ENCODE measurements at regions not wholly inside any gene's neighbourhood (a gene's known extent, or its start where the extent isn't known, plus 50 kb on each side); places are given as distances from the start of the nearest gene placed in this dataset.
A peak's percentile ranks its signal among the peaks of the same experiment; 100 is the strongest.
"Not testable (repeated sequence)": the region's sequence is repeated elsewhere in the genome, so short reads cannot be mapped to it uniquely, and the experiment has no call there.

DNA sequence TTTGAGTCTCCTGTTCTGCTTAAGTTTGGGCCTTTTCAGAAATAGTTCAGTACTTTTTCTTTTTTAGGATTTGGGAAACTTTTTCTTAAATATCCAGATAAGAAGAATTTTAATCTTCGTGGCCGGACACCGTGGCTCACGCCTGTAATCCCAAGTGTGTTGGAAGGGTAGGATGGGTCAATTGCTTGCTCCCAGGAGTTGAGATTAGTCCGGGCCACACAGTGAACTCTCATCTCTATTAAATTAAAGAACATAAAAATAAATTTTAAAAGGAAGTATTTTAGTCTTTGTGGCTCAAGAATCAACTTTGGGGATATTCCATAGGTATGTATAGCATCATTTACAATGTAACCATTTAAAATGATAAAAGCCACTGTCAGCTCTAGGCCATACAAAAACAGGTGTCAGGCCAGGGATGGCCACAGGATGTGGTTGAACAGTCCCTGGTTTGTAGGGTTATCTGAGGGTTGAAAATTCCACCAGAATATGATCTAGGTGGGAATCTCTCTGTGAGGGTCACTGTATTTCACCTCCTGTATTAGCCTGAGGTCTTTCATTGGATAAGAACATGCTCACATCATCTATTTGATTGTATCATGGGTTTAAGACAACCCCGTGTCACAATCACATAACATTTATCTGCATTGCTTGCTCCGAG, 115.6 kb downstream of the GGTLC2 start:
- DNase-seq: no peak

DNA sequence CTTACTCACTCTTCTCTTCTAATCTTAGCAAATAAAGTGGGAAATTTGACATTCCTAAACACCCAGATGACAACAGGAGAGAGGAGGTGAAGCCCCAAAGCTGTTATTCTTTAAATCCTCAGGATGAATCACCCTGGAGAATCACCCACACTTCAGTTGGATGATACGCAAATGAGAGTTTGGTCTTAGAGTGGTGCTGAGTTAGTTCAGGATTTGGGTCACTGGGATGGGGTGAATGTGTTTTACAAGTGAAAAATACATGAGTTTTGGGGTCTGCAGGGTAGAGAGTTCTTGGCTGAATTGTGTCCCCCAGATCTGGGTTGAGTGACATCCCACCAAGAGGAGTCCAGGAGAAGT, 117.2 kb downstream of the GGTLC2 start:
- no peak for DNase-seq

DNA sequence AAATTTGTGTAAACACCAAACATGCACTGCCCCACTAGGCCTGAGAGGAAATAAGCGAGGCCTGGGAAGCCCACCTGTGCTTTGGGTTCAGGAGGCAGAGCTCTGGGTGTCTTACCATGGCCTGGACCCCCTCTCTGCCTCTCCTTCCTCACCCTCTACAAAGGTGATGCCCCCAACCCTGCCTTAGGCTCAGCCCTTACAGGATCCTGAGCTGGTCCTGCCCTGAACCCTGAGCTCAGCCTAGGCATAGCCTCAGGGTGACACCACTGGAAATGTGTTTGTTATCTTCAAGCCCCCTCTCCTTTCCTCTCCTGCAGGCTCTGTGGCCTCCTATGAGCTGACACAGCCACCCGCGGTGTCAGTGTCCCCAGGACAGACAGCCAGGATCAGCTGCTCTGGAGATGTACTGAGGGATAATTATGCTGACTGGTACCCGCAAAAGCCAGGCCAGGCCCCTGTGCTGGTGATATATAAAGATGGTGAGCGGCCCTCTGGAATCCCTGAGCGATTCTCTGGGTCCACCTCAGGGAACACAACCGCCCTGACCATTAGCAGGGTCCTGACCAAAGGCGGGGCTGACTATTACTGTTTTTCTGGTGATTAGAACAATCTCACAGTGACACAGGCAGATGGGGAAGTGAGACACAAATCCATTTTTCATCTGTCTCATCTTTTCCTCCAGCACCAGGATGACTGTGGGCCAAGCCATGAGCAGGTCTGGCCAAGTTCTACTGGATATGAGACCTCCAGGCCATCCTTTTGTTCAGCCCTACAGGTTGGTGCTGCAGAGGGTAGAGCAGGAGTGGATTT, 117.8 kb downstream of the GGTLC2 start:
- DNase-seq: no peak

DNA sequence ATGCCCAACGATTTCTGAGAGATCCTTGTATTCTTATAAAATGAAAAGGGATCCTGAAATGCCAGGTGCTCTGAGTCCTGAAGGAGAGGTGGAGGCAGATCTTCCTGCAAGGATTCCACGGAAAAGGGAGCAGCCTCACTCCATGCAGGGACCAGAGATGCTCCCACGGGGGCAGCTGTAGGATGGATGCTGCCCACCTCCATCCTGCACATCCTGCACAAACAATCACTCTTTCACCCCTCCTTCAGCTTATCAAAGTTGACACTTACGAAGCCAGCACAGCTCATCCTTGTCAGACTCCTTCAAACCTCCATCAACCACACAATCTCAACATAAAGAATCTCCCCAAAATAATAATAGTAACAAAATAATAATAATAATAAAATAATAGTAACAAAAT, 119.1 kb downstream of the GGTLC2 start:
- no peak for DNase-seq

DNA sequence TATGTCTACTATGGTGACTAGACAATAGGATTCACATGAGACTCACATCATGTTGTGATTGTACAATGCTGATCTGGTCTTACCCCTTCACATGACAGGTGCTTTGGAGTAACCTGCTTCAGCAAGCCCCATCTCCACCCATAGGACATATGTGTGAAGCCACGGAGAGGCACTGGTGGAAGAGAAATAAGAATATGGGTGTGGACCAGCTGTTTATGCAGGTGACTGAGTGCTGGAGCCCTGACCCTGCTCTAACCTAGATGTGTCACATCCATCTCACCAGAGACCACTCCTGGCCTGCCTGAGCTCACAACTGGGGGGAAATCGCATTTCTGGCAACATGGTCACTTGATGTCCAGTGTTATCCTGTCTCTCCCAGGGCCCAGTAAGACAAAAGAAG, 119.7 kb downstream of the GGTLC2 start:
- DNase-seq: no peak

DNA sequence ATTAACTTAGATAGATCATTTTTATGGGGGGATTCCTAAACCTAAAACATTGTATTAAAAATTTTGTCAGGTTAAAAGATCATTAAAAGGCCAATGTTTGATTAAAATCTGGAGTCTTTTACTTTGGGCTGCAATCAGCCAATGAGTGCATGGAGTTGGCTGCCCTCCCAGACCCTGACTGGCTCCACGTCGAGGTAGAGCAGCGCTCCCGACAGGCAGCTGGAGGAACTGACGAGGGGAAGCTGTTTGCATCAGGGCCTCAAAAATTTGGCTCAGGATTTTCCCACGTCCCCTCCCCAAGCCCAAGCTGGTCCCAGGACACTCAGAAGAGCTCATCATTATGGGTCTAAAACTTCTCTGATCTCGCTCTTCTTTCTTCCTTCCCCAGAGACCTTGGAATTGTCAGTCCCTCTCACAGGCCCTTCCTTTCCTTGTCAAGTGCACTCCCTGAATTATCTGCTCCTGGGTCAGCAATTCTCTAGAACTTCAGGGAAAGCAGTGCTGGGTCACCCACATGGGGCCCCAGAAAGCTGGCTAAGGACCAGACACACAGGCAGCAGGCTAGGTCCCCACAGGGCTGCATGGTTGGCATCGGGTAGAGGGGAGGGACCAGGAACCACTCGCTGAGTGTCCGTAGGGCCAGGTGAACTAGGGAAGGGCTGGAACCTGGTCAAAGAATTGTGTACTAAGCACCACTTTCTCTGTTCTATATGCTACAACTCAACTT, 119.6 kb upstream of the IGLL5 start:
- DNase-seq: peak; percentile 28

DNA sequence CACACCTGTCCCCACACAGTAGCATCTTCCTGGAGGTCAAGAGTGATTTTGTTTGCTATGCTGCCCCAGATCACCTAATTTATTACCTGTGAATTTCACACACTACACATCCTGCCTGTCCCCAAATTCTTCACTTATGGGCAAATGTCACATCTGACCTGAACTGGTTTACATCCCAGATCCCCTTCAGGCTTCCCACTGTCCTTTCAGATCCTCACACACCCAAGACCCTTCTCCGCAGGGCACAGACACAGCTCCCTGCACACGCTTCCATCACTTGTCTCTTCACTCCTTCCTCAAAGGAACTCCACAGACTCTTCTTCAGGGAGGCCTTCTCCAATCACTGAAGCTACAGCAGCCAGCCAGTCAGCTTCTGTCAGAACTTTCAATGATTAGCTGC, 118.7 kb upstream of the IGLL5 start:
- DNase-seq: no peak

DNA sequence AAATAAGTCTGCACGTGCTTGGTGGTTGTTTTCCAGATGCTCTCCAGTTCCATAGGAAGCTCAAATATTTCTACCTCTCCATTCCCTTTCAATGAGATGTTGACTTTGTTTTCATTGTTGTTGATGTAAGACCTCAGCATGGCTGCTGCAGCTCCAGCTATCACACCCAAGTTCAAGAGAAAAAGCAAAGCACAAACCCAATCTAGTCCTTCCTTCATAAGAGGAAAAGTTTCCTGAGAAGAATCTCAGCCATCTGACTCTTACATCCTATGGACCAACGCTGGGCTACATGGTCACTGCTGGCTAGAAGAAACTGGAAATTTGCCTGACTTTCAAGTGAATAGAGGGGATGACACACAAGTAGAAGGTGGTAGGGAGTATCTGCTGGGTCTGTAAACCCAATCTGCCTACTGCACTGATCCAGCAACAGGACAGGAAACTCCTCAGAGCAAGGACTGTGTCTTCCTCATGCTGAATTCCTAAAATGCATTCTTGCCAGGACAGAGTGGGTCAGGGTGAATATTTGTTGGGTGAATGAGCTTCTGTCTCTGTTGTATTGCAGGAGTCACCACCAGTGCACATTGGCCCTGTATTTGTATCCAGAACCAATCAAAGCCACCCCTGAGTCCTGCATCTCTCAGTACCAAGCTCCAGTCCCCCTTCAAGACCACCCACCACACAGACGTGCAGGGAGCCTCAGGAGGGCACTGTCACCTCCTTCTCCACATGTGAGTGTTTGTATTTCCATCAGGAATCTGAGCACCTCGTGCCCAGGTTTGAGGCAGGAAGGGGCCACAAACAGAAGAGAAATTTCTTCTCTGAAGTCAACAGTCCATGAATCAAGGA, 118.0 kb upstream of the IGLL5 start:
- DNase-seq: no peak

DNA sequence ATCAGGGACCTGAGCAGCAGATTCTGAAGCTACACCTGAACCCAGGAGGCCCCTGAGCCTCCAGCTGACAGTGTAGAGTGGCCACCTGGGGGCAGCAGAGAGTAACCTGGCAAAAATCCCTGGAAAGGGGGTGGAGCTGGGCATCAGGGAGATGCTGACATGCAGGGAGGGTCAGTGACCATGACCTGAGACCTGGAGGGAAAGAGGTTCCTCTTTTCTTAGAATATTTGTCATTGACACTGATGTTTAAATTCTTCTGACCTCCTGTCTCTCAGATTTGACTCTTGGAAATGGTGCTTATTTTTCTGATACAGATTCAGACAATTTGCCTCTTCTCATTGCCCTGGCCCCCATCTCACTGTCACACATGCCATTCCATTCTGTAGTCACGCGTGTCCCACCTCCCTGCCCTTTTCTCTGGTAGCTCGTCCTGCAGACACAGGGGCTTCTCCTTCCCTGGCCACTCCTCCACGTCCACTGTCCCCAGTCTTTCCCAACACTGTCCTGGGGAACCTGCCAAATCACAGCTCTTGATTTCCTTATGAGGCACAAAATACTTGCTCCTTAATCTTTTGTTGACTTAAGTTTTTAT, 117.2 kb upstream of the IGLL5 start:
- DNase-seq: peak; percentile 57

DNA sequence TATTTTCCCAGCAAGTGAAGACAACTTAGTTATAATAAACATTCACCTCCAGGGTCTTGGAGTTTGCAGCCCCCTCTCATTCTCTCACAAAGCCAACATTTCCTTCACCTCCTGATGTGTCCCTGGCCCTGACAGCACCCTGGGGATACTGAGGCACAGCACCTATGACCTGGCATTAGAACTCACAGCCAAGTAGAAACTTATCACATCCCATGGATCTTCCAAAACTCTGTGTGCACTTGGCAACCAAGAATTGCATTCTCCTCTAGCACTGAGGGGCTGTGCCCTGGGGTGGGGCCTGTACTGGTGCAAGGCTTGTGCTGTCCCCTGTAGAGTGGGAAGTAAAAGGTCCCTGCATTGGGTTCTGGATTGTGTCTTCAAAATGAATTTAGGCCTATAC, 116.7 kb upstream of the IGLL5 start:
- DNase-seq: no peak

DNA sequence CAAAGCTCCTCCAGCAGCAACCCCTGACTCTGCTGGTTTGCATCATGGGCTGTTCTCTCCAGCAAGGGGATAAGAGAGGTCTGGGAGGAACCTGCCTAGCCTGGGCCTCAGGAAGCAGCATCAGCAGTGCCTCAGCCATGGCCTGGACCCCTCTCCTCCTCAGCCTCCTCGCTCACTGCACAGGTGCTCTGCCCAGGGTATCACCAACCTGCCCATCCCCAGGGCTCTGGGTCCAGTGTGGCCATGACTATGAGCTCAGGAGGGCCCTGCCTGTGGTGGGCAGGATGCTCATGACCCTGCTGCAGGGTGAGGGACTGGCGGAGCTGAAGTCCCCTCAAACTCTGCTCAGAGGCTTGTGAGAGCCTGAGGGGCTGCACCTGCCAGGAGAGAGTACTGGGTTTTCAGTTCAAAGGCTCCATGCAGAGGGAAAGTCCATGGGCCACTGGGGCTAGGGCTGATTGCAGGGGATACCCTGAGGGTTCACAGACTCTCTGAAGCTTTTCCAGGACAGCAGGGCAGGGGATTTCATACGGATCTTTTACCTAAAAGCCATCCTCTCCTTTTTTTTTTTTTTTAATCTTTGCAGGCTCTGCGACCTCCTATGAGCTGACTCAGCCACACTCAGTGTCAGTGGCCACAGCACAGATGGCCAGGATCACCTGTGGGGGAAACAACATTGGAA, 115.8 kb upstream of the IGLL5 start:
- DNase-seq: no peak

DNA sequence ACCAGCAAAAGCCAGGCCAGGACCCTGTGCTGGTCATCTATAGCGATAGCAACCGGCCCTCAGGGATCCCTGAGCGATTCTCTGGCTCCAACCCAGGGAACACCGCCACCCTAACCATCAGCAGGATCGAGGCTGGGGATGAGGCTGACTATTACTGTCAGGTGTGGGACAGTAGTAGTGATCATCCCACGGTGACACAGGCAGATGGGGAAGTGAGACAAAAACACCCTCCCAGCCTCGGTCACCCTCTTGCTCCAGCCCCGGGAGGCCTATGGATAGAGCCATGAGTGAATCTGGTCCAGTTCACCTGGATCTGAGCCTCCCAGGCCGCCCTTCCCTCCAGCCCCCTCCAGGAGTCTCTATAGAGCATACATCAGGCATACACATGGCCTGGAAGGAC, 115.2 kb upstream of the IGLL5 start:
- DNase-seq: no peak

DNA sequence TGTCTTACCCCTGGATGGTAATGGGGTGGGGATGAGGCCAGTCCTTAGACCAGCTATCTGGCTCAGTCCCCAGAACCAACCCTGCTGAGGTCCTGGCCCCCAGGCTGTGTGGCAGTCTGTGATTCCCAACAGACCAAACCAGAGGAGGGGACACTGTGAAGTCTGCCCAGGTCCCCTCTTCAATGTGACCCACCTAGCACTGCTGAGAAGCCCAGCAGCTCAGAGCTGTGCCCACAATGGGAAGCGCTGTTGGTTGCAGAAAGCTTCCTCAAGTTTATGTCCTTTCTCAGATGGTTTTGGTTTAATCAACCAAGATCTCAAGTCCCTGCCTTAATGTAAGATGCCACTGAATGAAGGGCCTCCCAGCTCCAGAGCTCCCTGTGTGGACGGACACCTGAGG, 114.7 kb upstream of the IGLL5 start:
- no peak for DNase-seq

DNA sequence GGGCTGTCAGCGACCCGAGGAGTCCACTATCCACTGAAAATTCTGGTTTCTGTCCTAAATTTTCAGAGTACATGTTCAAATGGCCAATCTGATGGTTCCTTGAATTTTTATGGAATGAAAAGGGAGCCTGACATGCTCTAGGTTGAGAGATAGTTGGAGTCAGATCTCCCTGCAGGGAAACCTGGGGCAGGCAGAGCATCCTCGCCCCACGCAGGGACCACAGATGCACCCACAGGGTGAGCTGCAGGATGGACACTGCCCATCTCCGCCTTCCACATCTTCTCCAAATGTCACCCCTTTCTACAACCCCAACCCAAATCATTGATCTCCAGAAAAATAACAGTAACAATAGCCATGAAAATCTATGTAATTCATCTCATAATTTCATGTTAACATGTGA, 114.2 kb upstream of the IGLL5 start:
- DNase-seq: no peak

DNA sequence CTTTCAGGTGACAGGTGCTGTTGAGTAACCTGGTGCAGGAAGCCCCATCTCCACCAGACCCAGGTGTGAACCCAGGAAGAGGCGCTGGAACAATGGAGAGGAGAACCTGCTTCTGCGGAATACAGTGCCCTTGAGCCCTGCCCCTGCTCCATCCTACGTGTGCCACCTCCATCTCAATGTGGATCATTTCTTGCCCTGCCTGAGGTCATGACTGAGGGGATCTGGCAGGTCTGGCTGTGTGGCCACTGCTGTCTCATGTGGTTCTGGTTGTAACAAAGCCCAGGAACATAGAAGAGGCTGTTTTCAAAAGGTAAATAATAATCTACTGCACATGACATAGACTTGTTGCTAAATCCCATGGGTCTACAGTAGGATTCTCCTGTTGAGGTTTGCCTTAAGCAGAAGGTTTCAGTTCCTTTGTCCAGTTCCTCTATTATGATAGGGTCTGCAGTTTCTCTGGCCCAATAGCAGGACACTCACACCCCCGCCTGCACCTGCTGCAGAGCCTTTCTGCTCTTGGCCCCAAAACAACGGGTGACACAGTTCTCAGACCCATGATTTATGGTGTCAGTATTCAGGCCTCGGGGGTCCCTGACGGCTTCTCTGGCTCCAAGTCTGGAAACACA, 113.5 kb upstream of the IGLL5 start:
- no peak for DNase-seq

DNA sequence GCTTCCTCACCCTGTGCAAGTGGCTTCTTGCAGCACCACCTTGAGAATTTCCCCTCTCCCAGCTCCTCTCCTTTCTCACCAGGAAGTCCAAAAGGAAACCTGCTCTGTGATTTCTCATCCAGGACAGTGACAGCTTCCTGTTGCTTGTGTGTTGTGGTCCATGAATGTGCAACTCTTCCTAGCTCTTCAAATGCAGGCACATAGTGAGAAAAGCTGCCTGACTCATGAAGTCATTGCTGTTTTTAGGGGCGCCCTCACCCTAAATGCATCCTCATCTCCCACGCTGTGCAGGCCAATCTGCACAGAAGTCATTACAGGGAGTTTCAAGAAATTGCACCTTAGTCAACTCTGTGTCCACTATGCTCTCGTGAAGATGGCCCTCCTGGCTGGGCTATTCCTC, 112.9 kb upstream of the IGLL5 start:
- not testable (repeated sequence) for DNase-seq

DNA sequence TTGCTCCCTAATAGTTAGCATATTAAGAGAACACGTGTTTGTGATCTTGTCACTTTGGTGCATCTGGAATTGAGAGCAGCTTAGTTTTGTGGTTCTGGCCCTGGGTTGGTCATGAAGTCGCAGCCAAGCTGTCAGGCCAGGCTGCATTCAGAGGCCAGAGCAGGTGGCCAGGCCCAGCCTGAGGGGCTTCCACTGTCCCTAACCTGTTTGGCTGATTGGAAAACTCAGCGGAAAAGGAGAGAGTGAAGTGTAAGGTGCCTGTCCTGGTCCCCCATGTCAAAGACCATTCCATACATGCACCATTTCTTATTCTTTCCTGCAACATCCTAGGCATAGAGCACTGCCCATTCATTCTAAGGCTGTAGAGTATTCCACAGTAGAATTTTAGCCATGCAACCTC, 111.5 kb upstream of the IGLL5 start:
- DNase-seq: no peak

DNA sequence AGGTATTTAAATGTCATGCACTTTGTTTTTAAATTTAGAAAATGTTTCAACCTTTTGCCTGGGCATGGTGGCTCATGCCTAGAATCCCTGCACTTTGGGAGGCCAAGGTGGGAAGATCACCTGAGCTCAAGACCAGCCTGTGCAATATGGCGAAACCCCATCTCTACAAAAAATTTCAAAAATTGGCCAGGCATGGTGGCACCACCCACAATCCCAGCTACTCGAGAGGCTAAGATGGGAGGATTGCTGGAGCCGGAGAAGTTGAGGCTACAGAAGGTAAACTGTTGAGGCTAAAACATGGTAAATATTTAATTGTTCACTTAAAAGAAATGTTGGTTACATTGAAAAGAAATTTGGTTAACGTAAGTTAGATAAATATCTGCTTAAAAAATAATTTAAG, 108.4 kb upstream of the IGLL5 start:
- DNase-seq: no peak

DNA sequence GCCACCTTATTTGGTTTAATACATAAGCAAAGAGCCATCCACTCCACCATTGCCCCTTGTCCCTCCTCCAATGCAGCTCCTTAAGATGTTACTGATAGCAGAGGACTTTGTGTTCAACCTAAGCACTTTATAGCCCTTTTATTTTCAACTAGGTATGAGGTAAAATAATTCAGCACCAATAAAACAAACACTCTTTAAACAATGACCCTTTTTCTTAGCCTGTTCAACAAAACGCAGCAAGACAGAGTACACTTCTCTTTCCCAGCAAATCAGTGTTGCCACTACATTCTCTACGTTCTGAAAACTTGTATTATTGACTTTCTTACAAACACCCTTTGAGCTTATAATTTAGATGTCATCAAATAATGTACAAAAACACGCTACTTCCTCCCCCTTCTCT, 104.0 kb upstream of the IGLL5 start:
- no peak for DNase-seq

DNA sequence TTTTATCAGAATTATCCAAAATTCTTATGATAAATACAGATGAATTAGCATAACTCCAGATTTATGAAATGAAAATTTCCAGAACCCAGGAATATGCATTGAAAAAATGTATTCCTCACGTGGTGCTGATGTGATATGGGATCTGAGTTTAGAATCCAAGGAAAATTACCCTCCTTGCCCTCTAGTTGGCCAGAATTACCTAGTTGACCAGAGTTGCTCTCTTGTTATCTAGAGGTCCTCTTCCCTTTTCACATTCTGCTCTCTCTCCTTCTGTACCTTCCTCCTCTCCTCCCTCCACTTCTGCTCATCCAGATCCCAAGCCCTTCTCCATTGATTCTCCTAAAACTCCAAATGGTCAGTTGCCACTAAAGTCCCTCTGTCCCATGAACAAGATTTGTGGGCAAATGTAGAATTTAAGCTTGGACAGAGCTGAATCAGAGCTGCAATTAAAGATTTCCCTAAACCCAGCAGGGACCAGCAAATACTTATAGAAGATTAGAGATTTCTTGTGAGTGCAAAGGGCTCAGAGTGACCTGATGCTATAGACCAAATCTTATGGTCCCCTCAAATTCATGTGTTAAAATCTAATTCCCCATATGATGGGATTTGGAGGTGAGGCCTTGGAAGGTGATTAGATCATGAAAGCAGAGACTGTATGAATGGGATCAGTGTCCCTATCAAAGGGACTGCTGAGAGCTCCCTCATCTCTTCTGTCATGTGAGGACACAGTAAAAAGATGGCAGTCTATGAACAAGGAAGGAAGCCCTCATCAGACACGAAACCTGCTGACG, 103.2 kb upstream of the IGLL5 start:
- no peak for DNase-seq
